HG02870 (cell line): ENCODE measurements at regions not wholly inside any gene's neighbourhood (a gene's known extent, or its start where the extent isn't known, plus 50 kb on each side); places are given as distances from the start of the nearest gene placed in this dataset.

Source experiments
- ATAC-seq: cut with Tn5 transposase; IDR thresholded peaks from one replicate; pipeline ENCODE4 v1.9.1; 2021; ENCODE audit warnings: mild to moderate bottlenecking, moderate library complexity; ENCODE audit not compliant: unreplicated experiment

- ATAC-seq = no peak
These were observed 776.0 kb downstream of the DACH1 start for GRCh38 chr13:71090990-71091389.

- ATAC-seq = no peak
These were observed 777.9 kb downstream of the DACH1 start for GRCh38 chr13:71089056-71089455.

- ATAC-seq = no peak
These were observed 779.6 kb downstream of the DACH1 start for GRCh38 chr13:71087432-71087831.

GRCh38 chr13:71087006-71087405, 780.0 kb downstream of the DACH1 start:
- no peak for ATAC-seq

- no peak for ATAC-seq
These were observed 784.4 kb downstream of the DACH1 start for GRCh38 chr13:71082631-71083030.

GRCh38 chr13:71079638-71080037, 787.4 kb downstream of the DACH1 start:
- ATAC-seq = no peak

- no peak for ATAC-seq
These were observed 799.0 kb downstream of the DACH1 start for GRCh38 chr13:71068041-71068440.

- no peak for ATAC-seq
These were observed 799.7 kb downstream of the DACH1 start for GRCh38 chr13:71067165-71067815.

- no peak for ATAC-seq
These were observed 810.4 kb downstream of the DACH1 start for GRCh38 chr13:71056581-71056980.

GRCh38 chr13:71055644-71056043, 811.4 kb downstream of the DACH1 start:
- no peak for ATAC-seq

- no peak for ATAC-seq
These were observed 812.0 kb downstream of the DACH1 start for GRCh38 chr13:71055047-71055446.

- ATAC-seq = peak; percentile 67
These were observed 812.6 kb downstream of the DACH1 start for GRCh38 chr13:71054358-71054757.

GRCh38 chr13:71051573-71051972, 815.4 kb downstream of the DACH1 start:
- ATAC-seq = no peak

- no peak for ATAC-seq
These were observed 820.5 kb downstream of the DACH1 start for GRCh38 chr13:71046360-71047079.

- ATAC-seq = no peak
These were observed 821.9 kb downstream of the DACH1 start for GRCh38 chr13:71045101-71045500.

- no peak for ATAC-seq
These were observed 827.6 kb downstream of the DACH1 start for GRCh38 chr13:71039440-71039839.

- no peak for ATAC-seq
These were observed 833.0 kb downstream of the DACH1 start for GRCh38 chr13:71034018-71034417.

- ATAC-seq = no peak
These were observed 834.0 kb downstream of the DACH1 start for GRCh38 chr13:71033026-71033425.

GRCh38 chr13:71030784-71031183, 836.2 kb downstream of the DACH1 start:
- ATAC-seq = no peak

GRCh38 chr13:71028884-71029283, 838.1 kb downstream of the DACH1 start:
- no peak for ATAC-seq

- no peak for ATAC-seq
These were observed 845.1 kb downstream of the DACH1 start for GRCh38 chr13:71021825-71022422.

GRCh38 chr13:71018995-71019394, 848.0 kb downstream of the DACH1 start:
- no peak for ATAC-seq
